ENCODE measurements at regions not wholly inside any gene's neighbourhood (a gene's known extent, or its start where the extent isn't known, plus 50 kb on each side); places are given as distances from the start of the nearest gene placed in this dataset.

- no peak for TF ChIP-seq CTCF (conservative IDR thresholded peaks at IDR 0.05)
- TF ChIP-seq ZFX (IDR thresholded peaks at IDR 0.05), result no peak
Observed at GRCh38 chr1:82329226-82329625, 528.5 kb downstream of the ADGRL2 start.

Data from C4-2B (cell line).